Keratinocyte (primary cell): ENCODE measurements at regions not wholly inside any gene's neighbourhood (a gene's known extent, or its start where the extent isn't known, plus 50 kb on each side); places are given as distances from the start of the nearest gene placed in this dataset.

Experiments
- DNase-seq: peaks from one replicate; pipeline ENCODE4 v3.0.0-alpha.2; 2011; ENCODE audit warnings: low read depth, missing footprints, low spot score
- FAIRE-seq: peaks from 2 replicates; lab custom pipeline; 2011; peaks lifted over from hg19 to GRCh38; lab: Jason Lieb, UNC
- H2AFZ ChIP-seq: 2 replicates; pipeline ENCODE4 v1.6.0; 2012; ENCODE audit warnings: low read length, control low read depth, inconsistent platforms; ENCODE audit not compliant: control insufficient read depth
- H3K27ac ChIP-seq: 2 replicates; pipeline ENCODE4 v1.5.1; 2011; ENCODE audit warnings: low read length; ENCODE audit not compliant: control insufficient read depth, insufficient read depth
- H3K27me3 ChIP-seq: 3 replicates; pipeline ENCODE4 v1.6.0; 2011; ENCODE audit warnings: low read length; ENCODE audit not compliant: control insufficient read depth, insufficient read depth; ENCODE audit errors: extremely low read depth
- H3K36me3 ChIP-seq, 2 experiments: 2 replicates in 1 of 2; 3 replicates in 1 of 2; pipeline ENCODE4 v1.5.1; 2011; ENCODE audit warnings: low read length in 2 of 2, mild to moderate bottlenecking in 1 of 2; ENCODE audit not compliant: control insufficient read depth in 2 of 2, insufficient read depth in 2 of 2; ENCODE audit errors: extremely low read depth in 1 of 2
- H3K4me1 ChIP-seq: 3 replicates; pipeline ENCODE4 v1.5.1; 2011; ENCODE audit warnings: low read length; ENCODE audit not compliant: control insufficient read depth, insufficient read depth; ENCODE audit errors: extremely low read depth
- H3K4me2 ChIP-seq: 3 replicates; pipeline ENCODE4 v1.6.0; 2011; ENCODE audit warnings: low read depth, low read length; ENCODE audit not compliant: control insufficient read depth, insufficient read depth; ENCODE audit errors: extremely low read depth
- H3K4me3 ChIP-seq, 3 experiments: fragments of 200-600 bp in 1 of 3; sonication (generic) in 1 of 3; 2 replicates in 2 of 3; 3 replicates in 1 of 3; pipeline ENCODE4 v1.5.1; 2011 to 2016; ENCODE audit warnings: low read length in 3 of 3, mild to moderate bottlenecking in 3 of 3, control low read depth in 2 of 3, inconsistent platforms in 1 of 3, low read depth in 1 of 3, mixed read lengths in 1 of 3, mixed run types in 1 of 3, moderate library complexity in 1 of 3; ENCODE audit not compliant: control insufficient read depth in 2 of 3, insufficient read depth in 2 of 3; ENCODE audit errors: extremely low read depth in 1 of 3
- H3K79me2 ChIP-seq: 2 replicates; pipeline ENCODE4 v1.6.0; 2012; ENCODE audit warnings: low read length; ENCODE audit not compliant: control insufficient read depth, insufficient read depth
- H3K9ac ChIP-seq: 3 replicates; pipeline ENCODE4 v1.6.0; 2011; ENCODE audit warnings: low read length; ENCODE audit not compliant: control insufficient read depth, insufficient read depth; ENCODE audit errors: extremely low read depth
- H3K9me1 ChIP-seq: 3 replicates; pipeline ENCODE4 v1.6.0; 2011; ENCODE audit warnings: low read length; ENCODE audit not compliant: control insufficient read depth, insufficient read depth; ENCODE audit errors: extremely low read depth
- H3K9me3 ChIP-seq: 2 replicates; pipeline ENCODE4 v1.5.1; 2012; ENCODE audit warnings: low read depth, low read length; ENCODE audit not compliant: control insufficient read depth
- H4K20me1 ChIP-seq: 3 replicates; pipeline ENCODE4 v1.6.0; 2011; ENCODE audit warnings: low read length; ENCODE audit not compliant: control insufficient read depth, insufficient read depth; ENCODE audit errors: extremely low read depth
- CTCF ChIP-seq, 3 experiments: IDR thresholded peaks in 1 of 3; conservative IDR thresholded peaks in 1 of 3; optimal IDR thresholded peaks in 1 of 3; 2 replicates in 2 of 3; 3 replicates in 1 of 3; pipeline versions ENCODE3 to v1.5.1; 2011; ENCODE audit warnings: low read length in 3 of 3, mild to moderate bottlenecking in 3 of 3, moderate library complexity in 2 of 3, control low read depth in 1 of 3, inconsistent platforms in 1 of 3; ENCODE audit not compliant: insufficient read depth in 2 of 3; ENCODE audit errors: extremely low read depth in 1 of 3
- EZH2 ChIP-seq: IDR thresholded peaks from one replicate; pipeline ENCODE4 v1.6.1; 2012; ENCODE audit warnings: inconsistent platforms, mild to moderate bottlenecking, low read length, moderate library complexity
- dilution Hi-C: fragments of 300-500 bp; cut with MboI; formaldehyde crosslinking; loops from one replicate; pipeline ENCODE4 v1.7.0; 2020; ENCODE audit warnings: low sequenced_read_pairs; ENCODE audit not compliant: extremely low pct_ligation_motif_present

- Histone ChIP-seq H3K4me1 (no peaks in the 10 kb centered on the region), H3K4me3 (no peak overlapping the region), H3K27ac (no peak overlapping the region), H3K4me2 (no peak overlapping the region), H4K20me1 (no peaks in the 10 kb centered on the region), H3K36me3 (no peaks in the 10 kb centered on the region), H3K9me3 (no peaks in the 10 kb centered on the region), H3K9me1 (no peaks in the 10 kb centered on the region), H2AFZ (no peak overlapping the region), H3K27me3 (no peaks in the 10 kb centered on the region), H3K9ac (no peak overlapping the region), H3K79me2 (no peaks in the 10 kb centered on the region)
- FAIRE-seq, result no peak
- dilution Hi-C loops, result no loop called here
- TF ChIP-seq CTCF (optimal IDR thresholded peaks at IDR 0.05 in 1 of 3, IDR thresholded peaks at IDR 0.05 in 1 of 3, conservative IDR thresholded peaks at IDR 0.05 in 1 of 3; ENCODE audit: extremely low read depth in 1 of 3, insufficient read depth in 2 of 3, low read length in 3 of 3) (no peak), EZH2 (no peak)
- no peak for DNase-seq
These were observed 407.0 kb upstream of the CDH19 start for GRCh38 chr18:67010919-67011318.

GRCh38 chr18:67007999-67008398 is 404.1 kb upstream of the CDH19 start:
- H3K27me3 ChIP-seq, result no peaks in the 10 kb centered on the region
- dilution Hi-C loops, result no loop called here
- H4K20me1 ChIP-seq, result no peaks in the 10 kb centered on the region
- H3K9me3 ChIP-seq, result no peaks in the 10 kb centered on the region
- no peak overlapping the region for H3K4me3 ChIP-seq
- FAIRE-seq (no peak), DNase-seq (no peak)
- TF ChIP-seq EZH2 (no peak), CTCF (optimal IDR thresholded peaks at IDR 0.05 in 1 of 3, IDR thresholded peaks at IDR 0.05 in 1 of 3, conservative IDR thresholded peaks at IDR 0.05 in 1 of 3; ENCODE audit: extremely low read depth in 1 of 3, insufficient read depth in 2 of 3, low read length in 3 of 3) (no peak)
- H3K79me2 ChIP-seq, result no peaks in the 10 kb centered on the region
- H3K4me2 ChIP-seq, result no peak overlapping the region
- H3K4me1 ChIP-seq, result no peaks in the 10 kb centered on the region
- H3K36me3 ChIP-seq, result no peaks in the 10 kb centered on the region
- no peak overlapping the region for H2AFZ ChIP-seq
- no peak overlapping the region for H3K27ac ChIP-seq
- no peaks in the 10 kb centered on the region for H3K9me1 ChIP-seq
- H3K9ac ChIP-seq, result no peak overlapping the region
